IMR-90 (cell line): ENCODE measurements at regions not wholly inside any gene's neighbourhood (a gene's known extent, or its start where the extent isn't known, plus 50 kb on each side); places are given as distances from the start of the nearest gene placed in this dataset.

Source experiments
- ATAC-seq: fragments of 200-7000 bp; cut with Tn5 transposase; 2 replicates; pipeline ENCODE4 v1.9.1; 2020; ENCODE audit warnings: low read depth, mild to moderate bottlenecking, moderate library complexity
- BruUV-seq: library from RNA; stranded (reverse); fragments of 400-500 nt; replicated peaks from 2 replicates; lab custom pipeline; 2021; lab: Mats Ljungman, UMichigan
- CTCF ChIA-PET: fragments of 300-600 bp; formaldehyde crosslinking; extraction: SDS; loops from one replicate; lab custom pipeline; 2021; ENCODE audit warnings: antibody characterized with exemption; lab: Yijun Ruan, JAX
- POLR2A ChIA-PET: fragments of 300-600 bp; sonication (Branson Sonifier 250); formaldehyde crosslinking; loops from one replicate; lab custom pipeline; 2022; ENCODE audit warnings: antibody characterized with exemption; ENCODE audit not compliant: unreplicated experiment; lab: Charles Lee
- DNase-seq: peaks from one replicate; pipeline ENCODE4 v3.0.0; 2013
- H2AFZ ChIP-seq: replicated peaks from 2 replicates; pipeline ENCODE3; 2013; ENCODE audit warnings: low read length, mild to moderate bottlenecking; ENCODE audit not compliant: poor library complexity
- H2AK5ac ChIP-seq: 2 replicates; pipeline ENCODE4 v1.6.1; 2013; ENCODE audit warnings: low read depth, low read length, inconsistent platforms
- H2AK9ac ChIP-seq: replicated peaks from 2 replicates; pipeline ENCODE3; 2013; ENCODE audit warnings: mild to moderate bottlenecking, low read depth, low read length, moderate library complexity; ENCODE audit not compliant: poor library complexity
- H2BK120ac ChIP-seq: 2 replicates; pipeline ENCODE4 v1.6.1; 2013; ENCODE audit warnings: low read depth, low read length, inconsistent platforms
- H2BK15ac ChIP-seq: 3 replicates; pipeline ENCODE4 v1.6.1; 2013; ENCODE audit warnings: low read depth, low read length, inconsistent platforms
- H2BK20ac ChIP-seq: 2 replicates; pipeline ENCODE4 v1.6.1; 2013; ENCODE audit warnings: low read depth, mild to moderate bottlenecking, inconsistent platforms, low read length, moderate library complexity
- H2BK5ac ChIP-seq: 2 replicates; pipeline ENCODE4 v1.6.1; 2013; ENCODE audit warnings: mild to moderate bottlenecking, low read depth, low read length, inconsistent platforms; ENCODE audit not compliant: poor library complexity, severe bottlenecking
- H3K14ac ChIP-seq: replicated peaks from 2 replicates; pipeline ENCODE4 v1.6.1; 2013; ENCODE audit warnings: low read depth, low read length, inconsistent platforms
- H3K18ac ChIP-seq: 2 replicates; pipeline ENCODE4 v1.6.1; 2013; ENCODE audit warnings: low read depth, low read length, control low read depth
- H3K23ac ChIP-seq: 2 replicates; pipeline ENCODE4 v1.6.1; 2013; ENCODE audit warnings: low read depth, low read length, inconsistent platforms
- H3K27ac ChIP-seq: 2 replicates; pipeline ENCODE4 v1.5.1; 2013; ENCODE audit warnings: mild to moderate bottlenecking, control low read depth, low read length; ENCODE audit not compliant: insufficient read depth
- H3K27me3 ChIP-seq: 2 replicates; pipeline ENCODE4 v1.6.1; 2013; ENCODE audit warnings: low read length; ENCODE audit not compliant: control insufficient read depth, insufficient read depth
- H3K36me3 ChIP-seq: 2 replicates; pipeline ENCODE4 v1.6.1; 2013; ENCODE audit warnings: low read length, mixed read lengths; ENCODE audit not compliant: control insufficient read depth, insufficient read depth
- H3K4ac ChIP-seq: 2 replicates; pipeline ENCODE4 v1.6.1; 2013; ENCODE audit warnings: low read depth, low read length, inconsistent platforms
- H3K4me1 ChIP-seq: 2 replicates; pipeline ENCODE4 v1.6.1; 2013; ENCODE audit warnings: low read length, mixed read lengths; ENCODE audit not compliant: control insufficient read depth, insufficient read depth
- H3K4me2 ChIP-seq: 2 replicates; pipeline ENCODE4 v1.6.1; 2013; ENCODE audit warnings: low read depth, mild to moderate bottlenecking, control low read depth, low read length, moderate library complexity
- H3K4me3 ChIP-seq: 2 replicates; pipeline ENCODE4 v1.5.1; 2013; ENCODE audit warnings: low read depth, mild to moderate bottlenecking, control low read depth, low read length, moderate library complexity; ENCODE audit not compliant: insufficient read depth
- H3K56ac ChIP-seq: 2 replicates; pipeline ENCODE4 v1.6.1; 2013; ENCODE audit warnings: low read length, inconsistent platforms; ENCODE audit not compliant: insufficient read depth; ENCODE audit errors: extremely low read depth
- H3K79me1 ChIP-seq, 2 experiments: 2 replicates each; pipeline ENCODE4 v1.6.1; 2013; ENCODE audit warnings: low read length in 2 of 2, inconsistent platforms in 1 of 2, low read depth in 1 of 2
- H3K9ac ChIP-seq: 2 replicates; pipeline ENCODE4 v1.6.1; 2013; ENCODE audit warnings: low read depth, low read length, control low read depth
- H3K9me1 ChIP-seq: 2 replicates; pipeline ENCODE4 v1.6.1; 2013; ENCODE audit warnings: low read length, inconsistent platforms; ENCODE audit not compliant: insufficient read depth
- H3K9me3 ChIP-seq: 2 replicates; pipeline ENCODE4 v1.6.1; 2013; ENCODE audit warnings: low read length; ENCODE audit not compliant: control insufficient read depth, insufficient read depth
- H4K20me1 ChIP-seq: 2 replicates; pipeline ENCODE4 v1.6.1; 2013; ENCODE audit warnings: low read length, inconsistent platforms; ENCODE audit not compliant: insufficient read depth
- H4K5ac ChIP-seq: 2 replicates; pipeline ENCODE4 v1.6.1; 2013; ENCODE audit warnings: mild to moderate bottlenecking, low read depth, low read length, control low read depth
- H4K8ac ChIP-seq, 2 experiments: 2 replicates each; pipeline ENCODE4 v1.6.1; 2013; ENCODE audit warnings: low read depth in 2 of 2, low read length in 2 of 2, control low read depth in 1 of 2, inconsistent platforms in 1 of 2
- H4K91ac ChIP-seq: 2 replicates; pipeline ENCODE4 v1.6.1; 2013; ENCODE audit warnings: low read depth, low read length, inconsistent platforms; ENCODE audit not compliant: insufficient read depth
- CHD1 ChIP-seq: IDR thresholded peaks from 2 replicates; pipeline ENCODE4 v1.6.1; 2012; ENCODE audit warnings: low read depth, low read length, improper control_type of control experiment
- MAFK ChIP-seq: IDR thresholded peaks from 2 replicates; pipeline ENCODE4 v1.6.1; 2012; ENCODE audit warnings: low read depth, low read length, improper control_type of control experiment
- RAD21 ChIP-seq: IDR thresholded peaks from 2 replicates; pipeline ENCODE4 v1.6.1; 2012; ENCODE audit warnings: low read length, improper control_type of control experiment
- USF2 ChIP-seq: fragments of 150-350 bp; IDR thresholded peaks from 2 replicates; pipeline ENCODE4 v1.6.1; 2017; ENCODE audit warnings: mild to moderate bottlenecking, antibody characterized with exemption, low read length, low read depth
- dilution Hi-C: fragments of 300-500 bp; cut with HindIII; formaldehyde crosslinking; loops from one replicate; pipeline ENCODE4 v1.14.3; 2018; ENCODE audit warnings: low sequenced_read_pairs; ENCODE audit not compliant: unreplicated experiment
- in situ Hi-C: fragments of 300-500 bp; cut with MboI; formaldehyde crosslinking; loops from 3 replicates; pipeline ENCODE4 v1.14.3; 2019; ENCODE audit warnings: low sequenced_read_pairs, inconsistent platforms, mixed read lengths
- intact Hi-C: fragments of 100-400 bp; cut with micrococcal nuclease; formaldehyde crosslinking; loops from 2 replicates; pipeline ENCODE4 v1.10.0; 2022
- TF ChIP-seq, protein P1 (sequence below): conservative IDR thresholded peaks from 2 replicates; pipeline ENCODE4 v1.5.1; 2012; ENCODE audit warnings: mild to moderate bottlenecking, low read depth, low read length, improper control_type of control experiment

DNA sequence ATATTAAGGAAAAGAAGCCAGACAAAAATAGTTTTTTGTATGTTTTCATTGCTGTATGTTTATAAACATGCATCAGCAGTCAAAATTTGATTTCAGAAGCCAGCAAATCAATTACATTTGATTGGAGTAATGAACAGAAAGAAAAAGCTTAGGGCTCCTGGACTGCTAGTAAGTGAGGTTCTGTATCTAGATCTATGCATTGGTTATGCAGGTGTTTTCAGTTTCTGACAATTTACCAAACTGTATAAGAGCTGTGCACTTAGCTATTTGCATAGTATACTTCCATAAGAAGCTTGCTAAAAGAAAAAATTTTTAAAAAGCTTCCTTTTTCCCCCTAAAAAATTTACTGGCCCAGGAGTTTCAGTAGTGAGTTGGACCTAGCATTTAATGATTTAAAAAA is 881.6 kb downstream of the PCDH7 start:
- ChIA-PET CTCF (no interaction called here), POLR2A (no interaction called here)
- H3K14ac ChIP-seq: no peak overlapping the region
- H2BK5ac ChIP-seq: no peak overlapping the region
- no peak overlapping the region for H2AK9ac ChIP-seq
- H4K8ac ChIP-seq: no peak overlapping the region
- H2BK20ac ChIP-seq: no peak overlapping the region
- H3K9me1 ChIP-seq: no peaks in the 10 kb centered on the region
- H3K4me2 ChIP-seq: no peak overlapping the region
- H2AFZ ChIP-seq: no peak overlapping the region
- no peaks in the 10 kb centered on the region for H3K27me3 ChIP-seq
- no peak overlapping the region for H4K5ac ChIP-seq
- DNase-seq (no peak), ATAC-seq (no peak)
- H2BK120ac ChIP-seq: no peak overlapping the region
- no peak overlapping the region for H3K9ac ChIP-seq
- H3K27ac ChIP-seq: no peak overlapping the region
- no peaks in the 10 kb centered on the region for H3K4me1 ChIP-seq
- H3K23ac ChIP-seq: no peak overlapping the region
- H3K36me3 ChIP-seq: no peaks in the 10 kb centered on the region
- no peak overlapping the region for H3K4me3 ChIP-seq
- TF ChIP-seq RAD21: no peak
- no peak for TF ChIP-seq CHD1
- no peak for TF ChIP-seq MAFK
- TF ChIP-seq, protein P1, sequence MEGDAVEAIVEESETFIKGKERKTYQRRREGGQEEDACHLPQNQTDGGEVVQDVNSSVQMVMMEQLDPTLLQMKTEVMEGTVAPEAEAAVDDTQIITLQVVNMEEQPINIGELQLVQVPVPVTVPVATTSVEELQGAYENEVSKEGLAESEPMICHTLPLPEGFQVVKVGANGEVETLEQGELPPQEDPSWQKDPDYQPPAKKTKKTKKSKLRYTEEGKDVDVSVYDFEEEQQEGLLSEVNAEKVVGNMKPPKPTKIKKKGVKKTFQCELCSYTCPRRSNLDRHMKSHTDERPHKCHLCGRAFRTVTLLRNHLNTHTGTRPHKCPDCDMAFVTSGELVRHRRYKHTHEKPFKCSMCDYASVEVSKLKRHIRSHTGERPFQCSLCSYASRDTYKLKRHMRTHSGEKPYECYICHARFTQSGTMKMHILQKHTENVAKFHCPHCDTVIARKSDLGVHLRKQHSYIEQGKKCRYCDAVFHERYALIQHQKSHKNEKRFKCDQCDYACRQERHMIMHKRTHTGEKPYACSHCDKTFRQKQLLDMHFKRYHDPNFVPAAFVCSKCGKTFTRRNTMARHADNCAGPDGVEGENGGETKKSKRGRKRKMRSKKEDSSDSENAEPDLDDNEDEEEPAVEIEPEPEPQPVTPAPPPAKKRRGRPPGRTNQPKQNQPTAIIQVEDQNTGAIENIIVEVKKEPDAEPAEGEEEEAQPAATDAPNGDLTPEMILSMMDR: no peak
- TF ChIP-seq USF2: no peak
- in situ Hi-C loops: no loop called here
- no peaks in the 10 kb centered on the region for H3K79me1 ChIP-seq
- no peak overlapping the region for H2AK5ac ChIP-seq
- peaks cover 6% of the 10 kb centered on the region; the same call in 1 of the 2 replicates for H3K9me3 ChIP-seq
- dilution Hi-C loops: no loop called here
- BruUV-seq: no TSS peak
- intact Hi-C loops: no loop called here
- H3K18ac ChIP-seq: no peak overlapping the region
- H3K4ac ChIP-seq: no peak overlapping the region
- H4K91ac ChIP-seq: no peak overlapping the region
- no peak overlapping the region for H2BK15ac ChIP-seq
- no peaks in the 10 kb centered on the region for H4K20me1 ChIP-seq
- H3K56ac ChIP-seq: no peak overlapping the region
